HG02798 (cell line): ENCODE measurements at regions not wholly inside any gene's neighbourhood (a gene's known extent, or its start where the extent isn't known, plus 50 kb on each side); places are given as distances from the start of the nearest gene placed in this dataset.

Source experiments
- ATAC-seq: cut with Tn5 transposase; IDR thresholded peaks from one replicate; pipeline ENCODE4 v1.9.1; 2021; ENCODE audit warnings: mild to moderate bottlenecking; ENCODE audit not compliant: unreplicated experiment, poor library complexity

DNA sequence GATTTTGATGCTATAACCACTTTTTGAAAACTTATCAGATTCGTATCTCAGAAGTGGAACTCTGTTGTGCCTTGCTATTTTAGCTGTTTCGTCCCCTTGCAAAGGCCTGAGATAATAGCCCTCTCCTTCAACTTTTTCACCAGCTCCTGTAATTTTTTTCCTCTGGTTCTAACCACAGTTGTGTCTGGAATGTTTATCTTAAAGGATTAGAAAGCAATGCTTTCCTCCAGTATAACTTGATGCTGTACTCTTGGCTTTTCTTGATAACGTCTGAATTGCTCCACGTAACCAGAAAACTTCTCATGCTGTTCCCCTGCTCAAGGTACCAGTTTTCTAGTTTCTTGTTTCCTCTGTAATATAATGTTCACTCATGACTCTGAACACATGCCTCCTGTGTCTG, 209.4 kb downstream of the DTWD2 start:
- ATAC-seq: no peak

DNA sequence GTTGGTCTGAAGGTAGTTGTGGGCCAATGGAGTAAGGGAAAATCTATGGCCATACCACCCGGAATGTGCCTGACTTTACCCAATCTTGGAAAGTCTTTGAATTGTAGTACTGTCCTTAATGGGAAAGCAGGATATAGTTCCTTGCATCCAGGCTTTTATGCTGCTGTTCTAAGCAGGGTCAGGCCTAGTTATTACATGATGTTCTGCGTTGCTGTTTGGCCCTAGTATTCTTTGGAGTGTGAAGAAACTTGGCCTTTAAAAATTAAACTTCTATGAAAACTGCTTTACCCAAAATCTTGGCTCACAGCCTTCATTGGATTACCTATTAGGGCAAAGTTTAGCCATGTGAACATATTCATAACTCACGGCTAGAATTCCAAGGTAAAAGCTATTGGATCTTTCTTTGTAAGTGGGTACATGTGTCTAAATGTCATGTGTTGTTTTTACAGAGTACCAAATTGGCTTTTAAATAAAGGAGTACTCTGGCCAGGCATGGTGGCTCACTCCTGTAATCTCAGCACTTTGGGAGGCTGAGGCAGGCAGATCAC, 211.1 kb downstream of the DTWD2 start:
- no peak for ATAC-seq

GRCh38 chr5:118776755-118777154, 211.6 kb downstream of the DTWD2 start:
- peak; percentile 63 for ATAC-seq

DNA sequence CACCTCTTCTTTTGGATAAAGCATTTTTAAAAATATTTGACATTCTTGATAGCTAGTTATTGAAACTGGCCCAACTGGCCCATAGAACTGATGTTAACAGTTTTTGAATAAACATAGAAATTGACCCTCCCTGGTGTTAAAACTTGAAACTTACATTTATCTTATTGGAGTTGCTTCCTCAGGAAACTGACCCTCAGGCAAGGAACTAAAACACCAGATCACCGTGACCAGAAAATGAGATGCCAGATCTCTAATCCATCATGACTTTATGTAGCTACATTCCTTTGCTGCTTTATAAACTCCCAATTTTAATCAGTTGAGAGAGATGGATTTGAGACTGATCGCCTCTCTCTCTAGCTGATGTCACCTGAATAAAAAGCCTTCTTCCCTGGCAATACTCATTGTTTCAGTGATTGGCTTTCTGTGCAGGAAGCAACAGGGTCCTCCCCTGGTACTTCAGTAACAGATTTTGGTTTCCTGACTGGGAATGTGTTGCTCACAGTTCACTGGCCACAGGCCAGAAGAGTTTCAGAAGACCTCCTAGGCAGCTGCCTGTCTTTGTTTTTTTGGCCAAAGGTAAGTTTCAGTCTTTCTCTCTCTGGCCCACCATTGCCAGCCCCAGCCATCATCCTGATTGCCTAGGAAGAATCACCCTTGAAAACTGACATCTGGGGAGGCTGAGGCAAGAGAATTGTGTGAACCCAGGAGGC, 212.4 kb downstream of the DTWD2 start:
- ATAC-seq: peak; percentile 49

DNA sequence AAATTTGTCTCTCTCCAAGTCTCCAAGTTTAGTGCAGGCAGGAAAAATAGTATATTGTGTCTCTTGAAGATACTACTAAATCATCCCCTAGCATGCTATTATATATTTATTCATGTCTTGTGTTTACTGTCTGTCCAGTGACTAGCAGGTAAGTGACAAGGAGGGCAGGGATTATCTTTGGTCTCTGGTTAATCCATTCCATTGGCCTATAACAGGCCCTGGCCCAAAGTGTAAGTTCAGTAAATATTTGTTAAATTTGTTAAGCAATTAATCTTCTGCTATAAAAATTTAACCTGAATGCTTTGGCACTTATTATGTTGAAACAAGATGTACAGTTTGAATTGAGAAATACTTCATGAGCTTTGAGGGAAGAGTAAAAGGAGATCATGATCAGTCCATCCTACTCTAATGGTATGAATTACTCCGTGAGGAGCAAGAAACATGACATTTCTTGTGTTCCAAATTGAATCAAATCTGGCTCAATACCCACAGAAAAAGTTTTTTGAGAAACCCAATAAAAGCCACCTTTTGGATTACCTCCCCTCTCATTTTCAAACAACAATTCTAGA, 219.7 kb downstream of the DTWD2 start:
- no peak for ATAC-seq

- ATAC-seq: no peak
These were observed 226.1 kb downstream of the DTWD2 start for GRCh38 chr5:118762291-118762690.

- ATAC-seq: no peak
These were observed 226.5 kb downstream of the DTWD2 start for GRCh38 chr5:118761814-118762213.

DNA sequence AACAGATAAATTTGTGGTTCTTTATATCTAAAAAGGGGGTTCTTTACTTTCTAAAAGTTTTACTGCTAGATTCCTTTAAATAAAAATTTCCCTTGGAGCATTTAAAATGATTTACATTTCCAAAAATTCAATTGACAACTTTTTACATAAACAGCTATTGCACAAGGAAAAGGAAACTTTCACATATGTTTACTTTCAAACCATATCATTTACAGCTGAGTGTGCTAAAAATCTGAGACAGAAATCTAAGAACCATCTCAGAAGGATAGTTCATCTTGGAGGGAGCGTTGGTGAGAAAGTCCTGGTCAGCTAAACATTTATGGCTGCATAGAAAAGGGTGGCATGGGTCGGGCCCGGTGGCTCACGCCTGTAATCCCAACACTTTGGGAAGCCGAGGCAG, 235.4 kb downstream of the DTWD2 start:
- no peak for ATAC-seq

GRCh38 chr5:118736396-118736795, 252.0 kb downstream of the DTWD2 start:
- ATAC-seq: no peak

DNA sequence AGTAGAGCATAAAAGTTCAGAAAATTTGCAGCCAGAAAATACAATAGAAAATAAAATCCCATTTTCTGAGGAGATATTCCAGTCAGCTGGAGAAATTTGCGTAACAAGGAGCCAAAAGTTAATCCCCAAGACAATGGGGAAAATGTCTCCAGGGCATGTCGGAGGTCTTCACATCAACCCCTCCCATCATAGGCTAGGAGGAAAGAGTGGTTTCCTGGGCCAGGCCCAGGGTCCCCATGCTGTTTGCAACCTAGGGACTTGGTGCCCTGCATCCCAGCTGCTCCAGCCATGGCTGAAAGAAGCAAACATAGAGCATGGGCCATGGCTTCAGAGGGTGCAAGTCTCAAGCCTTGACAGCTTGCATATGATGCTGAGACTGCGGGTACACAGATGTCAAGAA, 255.0 kb downstream of the DTWD2 start:
- no peak for ATAC-seq

DNA sequence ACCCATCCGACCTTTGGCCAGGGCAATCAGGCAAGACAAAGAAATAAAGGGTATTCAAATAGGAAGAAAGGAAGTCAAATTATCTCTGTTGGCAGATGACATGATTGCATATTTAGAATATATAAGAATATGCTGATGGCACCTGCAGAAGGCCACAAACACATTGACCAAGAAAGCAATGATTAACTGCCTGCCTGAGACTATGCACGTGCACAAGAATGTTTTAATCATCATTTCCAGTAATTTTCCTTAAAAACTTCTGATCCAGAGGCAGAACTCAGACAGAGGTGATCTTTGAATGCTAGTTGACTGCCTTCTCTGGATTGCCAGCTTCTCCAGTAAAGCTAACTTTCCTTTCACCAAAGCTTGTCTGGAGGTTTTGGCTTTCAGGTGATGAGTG, 260.2 kb downstream of the DTWD2 start:
- no peak for ATAC-seq

DNA sequence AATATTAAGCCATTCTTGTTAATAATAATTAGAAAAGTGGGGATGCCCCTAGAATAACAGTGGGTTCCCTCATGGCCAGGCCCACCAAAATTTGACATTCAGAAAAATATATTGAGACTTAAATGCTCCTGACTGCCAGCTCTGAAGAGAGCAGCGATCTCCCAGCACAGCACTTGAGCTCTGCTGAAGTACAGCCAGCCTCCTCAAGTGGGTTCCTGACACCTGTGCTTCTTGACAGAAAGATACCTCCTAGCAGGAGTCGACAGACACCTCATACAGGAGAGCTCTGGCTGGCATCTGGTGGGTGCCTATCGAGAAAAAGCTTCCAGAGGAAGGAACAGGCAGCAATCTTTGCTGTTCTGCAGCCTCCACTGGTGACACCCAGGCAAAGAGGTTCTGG, 261.5 kb downstream of the DTWD2 start:
- no peak for ATAC-seq

GRCh38 chr5:118723021-118723338, 265.4 kb downstream of the DTWD2 start:
- ATAC-seq: peak; percentile 84

- ATAC-seq: peak; percentile 58
These were observed 266.0 kb downstream of the DTWD2 start for GRCh38 chr5:118722122-118723020.

DNA sequence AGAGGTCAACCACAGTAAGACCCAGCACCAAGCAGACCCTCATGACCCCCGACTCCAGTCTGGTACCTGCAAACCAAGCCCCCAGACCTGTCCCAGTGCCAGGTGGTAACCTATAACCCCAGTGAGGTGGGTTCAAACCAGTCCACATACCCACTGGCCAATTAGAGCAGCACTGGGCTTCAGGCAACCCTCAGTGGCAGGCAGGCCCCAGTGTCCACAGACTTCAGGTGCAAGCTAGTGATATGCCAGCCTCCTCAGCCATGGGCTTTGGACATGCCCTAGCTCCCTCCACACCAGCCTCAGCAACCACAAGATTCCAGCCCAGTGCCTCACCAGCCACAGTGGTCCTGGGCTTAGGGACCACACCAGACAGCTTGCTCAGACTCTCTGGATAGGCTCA, 276.6 kb downstream of the DTWD2 start:
- no peak for ATAC-seq

GRCh38 chr5:118705959-118706667, 282.2 kb downstream of the DTWD2 start:
- no peak for ATAC-seq

DNA sequence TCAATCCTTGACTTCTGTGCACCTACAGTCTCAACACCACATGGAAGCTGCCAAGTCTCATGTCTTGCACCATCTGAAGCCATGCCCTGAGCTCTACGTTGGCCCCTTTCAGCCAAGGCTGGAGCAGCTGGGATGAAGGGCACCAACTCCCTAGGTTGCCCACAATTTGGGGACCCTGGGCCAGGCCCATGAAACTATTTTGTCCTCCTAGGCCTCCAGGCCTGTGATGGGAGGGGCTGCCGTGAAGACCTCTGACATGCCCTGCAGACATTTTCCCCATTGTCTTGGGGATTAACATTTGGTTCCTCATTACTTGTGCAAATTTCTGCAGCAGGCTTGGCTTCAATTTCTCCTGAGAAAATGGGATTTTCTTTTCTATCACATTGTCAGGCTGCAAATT, 285.1 kb downstream of the DTWD2 start:
- ATAC-seq: no peak

- no peak for ATAC-seq
These were observed 286.6 kb downstream of the DTWD2 start for GRCh38 chr5:118701791-118702190.

- ATAC-seq: no peak
These were observed 287.8 kb downstream of the DTWD2 start for GRCh38 chr5:118700510-118700909.

DNA sequence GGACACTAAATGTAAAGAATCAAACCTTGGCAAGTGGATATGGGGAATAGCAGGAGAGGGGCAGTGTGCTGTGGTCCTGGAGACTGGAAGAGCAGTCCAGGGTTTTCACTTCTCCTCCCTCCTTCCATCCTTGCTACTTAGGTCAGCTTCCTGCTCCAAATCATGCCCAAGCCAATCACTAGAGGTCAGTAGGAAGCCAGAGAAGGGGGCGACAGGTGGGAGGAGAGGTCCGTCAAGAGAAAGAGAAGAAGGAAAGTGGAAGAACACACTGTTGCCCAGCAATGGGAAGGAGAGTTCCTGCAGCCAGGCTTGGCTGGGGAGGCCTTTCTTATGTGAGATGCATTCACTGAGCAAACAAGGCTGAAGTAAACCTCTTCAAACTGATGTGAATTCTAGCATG, 289.6 kb downstream of the DTWD2 start:
- peak; percentile 37 for ATAC-seq

DNA sequence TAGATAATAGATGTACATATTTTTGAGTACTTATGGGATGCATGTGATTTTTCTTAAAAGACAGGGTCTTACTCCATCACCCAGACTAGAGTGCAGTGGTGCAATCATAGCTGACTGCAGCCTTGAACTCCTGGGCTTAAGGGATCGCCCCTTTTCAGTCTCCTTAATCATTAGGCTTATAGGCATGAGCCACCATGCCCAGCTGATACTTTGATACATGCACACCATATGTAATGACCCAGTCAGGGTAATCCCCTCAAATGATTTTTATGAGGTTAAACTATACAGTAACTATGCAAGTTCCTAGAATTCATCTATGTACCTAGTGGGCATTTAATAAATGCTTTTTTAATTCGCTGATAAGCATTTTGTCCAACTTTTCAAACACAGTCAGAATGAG, 292.3 kb downstream of the DTWD2 start:
- ATAC-seq: no peak
